ENCODE measurements at regions not wholly inside any gene's neighbourhood (a gene's known extent, or its start where the extent isn't known, plus 50 kb on each side); places are given as distances from the start of the nearest gene placed in this dataset.
A peak's percentile ranks its signal among the peaks of the same experiment; 100 is the strongest.

- Mint-ChIP-seq H3K36me3 (no peaks in the 10 kb centered on the region), H3K4me3 (no peak overlapping the region), H3K27me3 (no peaks in the 10 kb centered on the region), H3K4me1 (no peaks in the 10 kb centered on the region), H3K9me3 (peaks cover 13% of the 10 kb centered on the region), H3K27ac (no peak overlapping the region)
- no peak for ATAC-seq
Measured at GRCh38 chr16:51012396-51012795, 138.7 kb downstream of the SALL1 start.

DNA sequence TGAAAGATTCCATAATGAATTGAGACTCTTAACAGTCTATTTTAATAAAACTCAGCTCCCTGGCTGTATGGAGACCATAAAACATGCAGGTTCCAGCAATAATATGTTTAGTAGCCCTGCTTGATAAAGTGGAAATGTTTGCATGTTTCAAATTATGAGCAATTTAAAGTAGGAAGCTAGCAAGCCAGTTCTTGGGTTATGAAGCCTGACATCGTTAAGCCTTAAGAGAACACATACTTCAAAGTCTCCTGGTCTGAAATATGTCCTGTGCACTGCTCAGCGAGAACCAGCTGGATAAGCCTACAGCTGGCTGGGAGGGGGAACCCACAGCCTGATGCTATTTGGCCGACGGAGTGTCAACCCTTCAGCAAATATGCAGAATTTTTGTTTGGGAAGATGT, 140.3 kb downstream of the SALL1 start:
- ATAC-seq: no peak
- no peaks in the 10 kb centered on the region for H3K36me3 Mint-ChIP-seq
- no peak overlapping the region for H3K27ac Mint-ChIP-seq
- peaks cover 13% of the 10 kb centered on the region for H3K9me3 Mint-ChIP-seq
- H3K27me3 Mint-ChIP-seq: no peaks in the 10 kb centered on the region
- H3K4me3 Mint-ChIP-seq: no peak overlapping the region
- H3K4me1 Mint-ChIP-seq: no peaks in the 10 kb centered on the region

DNA sequence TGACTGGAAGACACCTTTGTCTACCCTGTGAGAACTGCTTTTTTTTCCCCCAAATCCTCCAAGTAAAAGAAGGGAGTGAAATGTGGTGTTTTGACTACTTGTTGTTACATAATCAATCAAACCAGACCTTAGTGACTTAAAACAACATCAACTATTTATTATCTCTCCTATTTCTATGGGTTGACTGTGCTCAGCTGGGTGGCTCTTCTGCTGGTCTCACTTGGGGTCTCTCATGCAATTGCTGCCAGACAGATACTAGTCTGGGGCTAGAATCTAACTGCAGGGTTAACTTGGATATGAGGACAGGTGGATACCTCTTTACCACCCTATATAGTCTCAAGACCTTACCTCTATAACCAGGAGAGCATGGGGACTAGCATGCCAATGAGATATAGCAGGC, 141.3 kb downstream of the SALL1 start:
- Mint-ChIP-seq H3K4me3 (no peak overlapping the region), H3K27ac (no peak overlapping the region), H3K9me3 (peaks cover 11% of the 10 kb centered on the region), H3K27me3 (no peaks in the 10 kb centered on the region), H3K4me1 (no peaks in the 10 kb centered on the region), H3K36me3 (no peaks in the 10 kb centered on the region)
- ATAC-seq: no peak

DNA sequence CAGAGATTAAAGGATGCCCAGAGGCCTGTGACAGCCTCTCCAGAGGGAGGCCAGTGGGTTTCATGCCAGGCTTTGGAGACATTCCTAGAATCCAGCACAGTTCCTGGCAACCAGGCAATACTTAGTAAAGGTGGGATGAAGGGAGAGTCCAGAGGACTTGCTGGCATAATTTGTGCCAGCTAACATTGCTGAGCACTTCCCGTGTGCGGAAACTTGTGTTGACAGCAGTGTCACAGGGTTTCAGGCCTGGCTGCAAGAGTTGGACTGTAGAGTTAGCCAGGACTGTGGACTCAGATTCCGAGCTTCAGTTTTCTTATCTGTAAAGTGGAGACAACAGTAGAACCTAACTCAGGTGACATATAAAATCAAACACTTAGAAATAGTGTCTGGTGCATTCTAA, 141.7 kb downstream of the SALL1 start:
- H3K36me3 Mint-ChIP-seq: no peaks in the 10 kb centered on the region
- H3K9me3 Mint-ChIP-seq: peaks cover 11% of the 10 kb centered on the region
- H3K4me1 Mint-ChIP-seq: no peaks in the 10 kb centered on the region
- no peak for ATAC-seq
- no peak overlapping the region for H3K4me3 Mint-ChIP-seq
- no peaks in the 10 kb centered on the region for H3K27me3 Mint-ChIP-seq
- H3K27ac Mint-ChIP-seq: no peak overlapping the region

DNA sequence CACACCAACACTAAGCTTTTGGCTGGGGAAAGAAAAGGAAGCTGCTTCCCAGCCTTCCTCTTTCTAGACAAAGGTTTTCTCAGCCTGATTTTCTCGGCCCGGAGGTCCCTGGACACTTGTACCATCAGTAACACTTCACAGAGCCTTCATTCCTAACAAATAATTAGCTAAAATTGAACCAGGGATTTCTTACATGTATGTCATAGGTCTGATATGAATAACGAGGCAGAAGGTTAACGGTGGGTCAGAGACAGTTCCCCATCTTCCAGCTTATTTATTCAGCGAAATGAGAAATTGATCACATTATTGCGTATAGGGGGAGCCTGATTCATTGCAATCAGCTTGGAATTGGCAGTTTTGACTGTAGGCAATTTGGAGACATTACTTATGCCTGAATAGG, 142.5 kb downstream of the SALL1 start:
- no peaks in the 10 kb centered on the region for H3K36me3 Mint-ChIP-seq

DNA sequence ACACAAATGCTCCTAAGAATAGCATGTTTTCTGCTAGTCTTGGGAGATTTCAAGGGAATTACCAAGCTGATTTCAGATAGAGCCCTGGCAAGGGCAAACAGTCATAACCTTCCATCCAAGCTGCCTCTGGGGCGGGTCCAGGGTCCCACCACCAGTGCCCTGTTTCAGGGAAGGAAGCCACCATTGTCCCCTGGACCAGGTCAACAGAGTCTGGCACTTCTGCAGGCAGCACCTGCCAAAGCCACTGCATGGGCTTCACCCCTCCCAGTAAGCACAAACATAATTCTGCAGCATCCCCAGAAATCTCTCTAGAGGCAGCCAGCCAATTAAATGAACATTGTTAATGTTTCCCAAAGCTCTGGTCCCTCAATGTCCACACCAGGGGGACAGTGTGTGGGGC, 143.0 kb downstream of the SALL1 start:
- H3K4me3 Mint-ChIP-seq: no peak overlapping the region
- ATAC-seq: no peak
- H3K36me3 Mint-ChIP-seq: no peaks in the 10 kb centered on the region
- no peak overlapping the region for H3K27ac Mint-ChIP-seq
- no peaks in the 10 kb centered on the region for H3K4me1 Mint-ChIP-seq
- H3K27me3 Mint-ChIP-seq: no peaks in the 10 kb centered on the region
- H3K9me3 Mint-ChIP-seq: peaks cover 11% of the 10 kb centered on the region

More for the DNA sequence above, 142.5 kb downstream of the SALL1 start:
- Mint-ChIP-seq H3K27me3 (no peaks in the 10 kb centered on the region), H3K4me3 (no peak overlapping the region), H3K27ac (no peak overlapping the region), H3K9me3 (peaks cover 11% of the 10 kb centered on the region), H3K4me1 (no peaks in the 10 kb centered on the region)
- ATAC-seq: no peak

DNA sequence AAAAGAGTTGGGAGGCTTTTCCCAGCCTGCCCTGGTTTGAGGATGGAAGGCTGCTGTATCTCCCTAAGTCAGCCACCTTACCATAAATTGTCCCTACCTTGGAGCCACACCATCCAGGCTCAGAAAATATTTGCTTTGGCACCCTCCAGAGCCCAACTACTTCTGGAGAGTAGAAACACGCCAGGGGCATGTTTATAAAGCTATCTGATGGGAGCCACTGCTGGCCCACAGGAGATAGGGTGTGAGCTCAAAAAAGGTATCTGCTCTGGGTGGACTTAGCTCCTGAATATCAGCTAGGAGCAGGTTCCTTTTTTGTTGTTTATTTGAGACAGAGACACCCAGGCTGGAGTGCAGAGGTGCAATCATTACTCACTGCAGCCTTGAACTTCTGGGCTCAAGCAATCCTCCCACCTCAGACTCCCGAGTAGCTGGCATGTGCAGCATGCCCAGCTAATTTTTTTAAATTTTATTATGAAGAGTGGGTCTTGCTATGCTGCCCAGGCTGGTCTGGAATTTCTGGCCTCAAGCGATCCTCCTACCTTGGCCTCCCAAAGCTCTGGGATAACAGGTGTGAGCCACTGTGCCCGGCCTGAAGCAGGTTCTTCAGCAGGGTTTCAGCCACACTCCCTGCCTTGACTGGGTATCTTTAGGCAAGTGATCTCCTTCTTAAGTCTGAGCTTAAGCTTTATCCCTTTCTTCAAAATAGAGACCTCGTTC, 147.1 kb downstream of the SALL1 start:
- peaks cover 5% of the 10 kb centered on the region for H3K9me3 Mint-ChIP-seq
- ATAC-seq: peak; percentile 16
- H3K36me3 Mint-ChIP-seq: no peaks in the 10 kb centered on the region
- H3K27ac Mint-ChIP-seq: no peak overlapping the region
- H3K27me3 Mint-ChIP-seq: no peaks in the 10 kb centered on the region
- no peak overlapping the region for H3K4me3 Mint-ChIP-seq
- no peaks in the 10 kb centered on the region for H3K4me1 Mint-ChIP-seq

GRCh38 chr16:51002881-51003490, 148.1 kb downstream of the SALL1 start:
- Mint-ChIP-seq H3K27me3 (no peaks in the 10 kb centered on the region), H3K27ac (no peak overlapping the region), H3K36me3 (no peaks in the 10 kb centered on the region), H3K9me3 (peaks cover 5% of the 10 kb centered on the region), H3K4me1 (no peaks in the 10 kb centered on the region), H3K4me3 (no peak overlapping the region)
- no peak for ATAC-seq

DNA sequence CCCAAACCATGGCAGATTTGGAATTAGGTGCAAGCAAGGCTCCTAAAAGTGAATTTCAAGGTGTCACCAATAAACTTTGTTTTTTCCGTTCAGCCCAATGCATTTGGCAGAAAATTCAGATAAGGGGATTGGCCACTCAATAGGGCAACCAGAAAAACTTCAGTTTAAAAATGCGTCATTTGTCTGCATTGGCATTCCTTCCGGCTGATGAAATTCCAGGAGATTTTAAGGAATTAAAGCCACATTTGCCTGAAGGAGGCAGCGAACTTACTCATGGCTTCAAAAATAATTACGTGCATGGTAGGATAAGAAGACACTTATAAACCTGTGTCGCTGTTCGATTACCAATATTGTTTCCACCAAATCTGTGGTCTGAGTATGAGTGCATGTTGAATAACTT, 151.9 kb downstream of the SALL1 start:
- Mint-ChIP-seq H3K4me3 (no peak overlapping the region), H3K4me1 (no peaks in the 10 kb centered on the region)

DNA sequence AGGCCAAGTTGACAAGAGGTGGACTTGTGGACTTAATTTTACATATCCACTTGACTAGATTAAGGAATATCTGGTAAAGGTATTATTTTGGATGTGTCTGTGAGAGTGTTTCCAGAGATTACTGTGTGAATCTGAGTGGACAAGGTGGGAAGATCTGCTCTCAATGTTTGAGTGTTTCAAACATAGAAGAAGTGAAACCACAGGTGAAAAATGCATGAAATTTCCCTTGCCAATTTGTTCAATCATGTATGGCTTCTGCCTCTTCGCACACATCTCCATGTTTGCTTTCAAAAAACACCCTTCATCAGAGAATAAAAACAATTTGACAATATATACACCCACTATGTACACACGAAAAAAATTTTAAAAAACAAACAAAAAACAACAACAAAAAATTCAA, 152.7 kb downstream of the SALL1 start:
- Mint-ChIP-seq H3K27me3 (no peaks in the 10 kb centered on the region), H3K36me3 (no peaks in the 10 kb centered on the region), H3K27ac (no peak overlapping the region)

More for the DNA sequence above, 151.9 kb downstream of the SALL1 start:
- H3K36me3 Mint-ChIP-seq: no peaks in the 10 kb centered on the region
- peaks cover 8% of the 10 kb centered on the region for H3K9me3 Mint-ChIP-seq
- no peak for ATAC-seq
- H3K27me3 Mint-ChIP-seq: no peaks in the 10 kb centered on the region
- no peak overlapping the region for H3K27ac Mint-ChIP-seq

GRCh38 chr16:50997679-50998078, 153.4 kb downstream of the SALL1 start:
- H3K4me3 Mint-ChIP-seq: no peak overlapping the region
- no peak overlapping the region for H3K27ac Mint-ChIP-seq
- ATAC-seq: no peak
- no peaks in the 10 kb centered on the region for H3K4me1 Mint-ChIP-seq
- peaks cover 8% of the 10 kb centered on the region for H3K9me3 Mint-ChIP-seq
- no peaks in the 10 kb centered on the region for H3K27me3 Mint-ChIP-seq
- no peaks in the 10 kb centered on the region for H3K36me3 Mint-ChIP-seq

More for the DNA sequence above, 152.7 kb downstream of the SALL1 start:
- ATAC-seq: no peak
- peaks cover 8% of the 10 kb centered on the region for H3K9me3 Mint-ChIP-seq
- H3K4me3 Mint-ChIP-seq: no peak overlapping the region
- H3K4me1 Mint-ChIP-seq: no peaks in the 10 kb centered on the region

GRCh38 chr16:50996830-50997186, 154.3 kb downstream of the SALL1 start:
- H3K4me3 Mint-ChIP-seq: no peak overlapping the region
- peaks cover 8% of the 10 kb centered on the region for H3K9me3 Mint-ChIP-seq
- no peaks in the 10 kb centered on the region for H3K36me3 Mint-ChIP-seq
- no peaks in the 10 kb centered on the region for H3K27me3 Mint-ChIP-seq
- ATAC-seq: no peak
- H3K4me1 Mint-ChIP-seq: no peaks in the 10 kb centered on the region
- no peak overlapping the region for H3K27ac Mint-ChIP-seq

DNA sequence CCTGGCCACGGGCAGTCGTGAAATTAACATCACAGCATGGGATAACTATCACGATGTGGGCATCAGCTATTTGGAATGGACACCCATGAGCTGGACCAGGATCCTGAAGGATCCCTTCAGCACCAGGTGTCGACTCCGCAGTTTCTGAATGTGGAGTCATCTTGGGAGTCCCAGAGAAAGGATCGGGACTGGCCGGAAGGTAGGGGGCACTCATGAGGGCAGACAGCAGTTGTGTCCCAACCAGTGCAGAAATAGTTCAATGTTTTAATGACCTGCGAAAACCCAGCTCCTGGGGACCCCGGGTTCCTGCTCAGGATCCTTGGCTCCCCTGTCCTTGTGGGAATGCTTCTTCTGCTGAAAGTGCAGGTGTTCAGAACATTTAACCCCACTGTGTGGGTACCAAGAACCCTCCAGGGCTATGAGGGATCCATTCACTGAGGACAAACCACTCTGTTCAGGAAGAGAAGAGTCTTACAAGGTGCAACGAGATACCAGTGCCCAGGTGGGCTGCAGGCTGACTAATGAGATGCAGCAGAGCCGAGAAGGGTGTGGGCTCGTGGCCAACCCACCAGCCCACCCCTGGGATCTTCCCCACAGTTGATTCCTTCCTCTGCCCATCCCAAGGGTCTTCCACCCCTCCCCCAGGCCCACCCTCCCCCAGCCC, 154.8 kb downstream of the SALL1 start:
- Mint-ChIP-seq H3K9me3 (peaks cover 6% of the 10 kb centered on the region), H3K27me3 (no peaks in the 10 kb centered on the region), H3K4me3 (no peak overlapping the region), H3K36me3 (no peaks in the 10 kb centered on the region), H3K4me1 (no peaks in the 10 kb centered on the region), H3K27ac (no peak overlapping the region)
- no peak for ATAC-seq

DNA sequence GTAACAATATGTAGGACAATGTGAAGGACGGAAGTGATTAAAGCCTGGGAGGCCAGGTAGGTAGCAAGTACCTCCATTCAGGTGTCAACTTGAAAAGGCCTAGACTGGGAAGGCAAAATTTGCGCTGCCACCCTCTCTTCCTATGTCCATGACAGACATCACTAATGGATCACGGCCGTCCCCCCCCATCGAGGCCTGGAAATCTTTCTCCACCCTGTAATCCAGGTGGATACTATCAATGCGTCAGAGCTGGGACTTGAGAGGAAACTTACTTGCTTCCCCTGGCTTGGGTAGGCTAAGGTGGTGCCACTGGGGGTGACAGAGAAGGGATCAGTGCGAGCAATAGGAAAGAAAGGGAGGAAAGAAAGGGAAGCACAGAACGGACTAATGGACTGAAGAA, 156.1 kb downstream of the SALL1 start:
- no peaks in the 10 kb centered on the region for H3K27me3 Mint-ChIP-seq
- H3K27ac Mint-ChIP-seq: no peak overlapping the region
- H3K4me3 Mint-ChIP-seq: no peak overlapping the region
- no peak for ATAC-seq
- H3K9me3 Mint-ChIP-seq: peaks cover 7% of the 10 kb centered on the region
- no peaks in the 10 kb centered on the region for H3K4me1 Mint-ChIP-seq
- H3K36me3 Mint-ChIP-seq: no peaks in the 10 kb centered on the region

DNA sequence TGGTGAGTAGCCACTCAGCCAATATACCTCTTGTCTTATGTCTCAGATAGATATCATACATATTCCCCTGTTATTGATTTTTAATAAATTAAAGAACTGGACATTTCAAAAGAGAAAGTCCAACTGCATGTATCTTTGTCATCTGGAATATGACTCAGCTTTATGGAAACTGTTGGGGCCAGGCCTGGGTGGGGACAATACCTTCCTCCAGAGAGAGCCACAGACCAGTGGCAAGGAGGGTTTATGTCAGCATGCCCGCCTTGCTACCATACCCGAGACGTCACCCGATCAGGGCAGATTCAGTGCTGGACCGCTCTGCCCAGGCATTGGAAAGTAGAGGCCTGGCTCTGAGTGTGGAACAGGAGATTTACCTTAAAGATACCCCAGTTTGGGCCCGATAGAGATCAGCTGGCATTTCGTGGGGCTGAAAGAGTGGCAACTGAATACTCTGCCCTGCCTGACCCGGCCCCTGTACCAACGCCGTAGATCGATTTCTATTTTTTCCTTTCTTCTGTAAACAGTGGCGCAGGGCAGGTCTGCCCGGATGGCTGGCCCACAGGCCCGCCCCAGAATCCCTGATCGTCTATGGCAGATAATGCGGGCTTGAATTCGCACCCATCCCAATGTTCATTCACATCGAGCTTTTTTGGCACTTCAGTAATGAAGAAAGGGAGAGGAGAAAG, 158.6 kb downstream of the SALL1 start:
- H3K4me1 Mint-ChIP-seq: no peaks in the 10 kb centered on the region
- H3K4me3 Mint-ChIP-seq: no peak overlapping the region
- peaks cover 10% of the 10 kb centered on the region for H3K9me3 Mint-ChIP-seq
- ATAC-seq: no peak
- H3K36me3 Mint-ChIP-seq: no peaks in the 10 kb centered on the region
- no peak overlapping the region for H3K27ac Mint-ChIP-seq
- H3K27me3 Mint-ChIP-seq: no peaks in the 10 kb centered on the region

Data from stimulated activated memory B cell treated with anti-CD40 and anti-IgM and Interleukin-4, amounts not matched to agents 10 μg/mL and 1 μg/mL and 100 μg/mL, for 72 hours (primary cell).